ENCODE measurements at regions not wholly inside any gene's neighbourhood (a gene's known extent, or its start where the extent isn't known, plus 50 kb on each side); places are given as distances from the start of the nearest gene placed in this dataset.

DNA sequence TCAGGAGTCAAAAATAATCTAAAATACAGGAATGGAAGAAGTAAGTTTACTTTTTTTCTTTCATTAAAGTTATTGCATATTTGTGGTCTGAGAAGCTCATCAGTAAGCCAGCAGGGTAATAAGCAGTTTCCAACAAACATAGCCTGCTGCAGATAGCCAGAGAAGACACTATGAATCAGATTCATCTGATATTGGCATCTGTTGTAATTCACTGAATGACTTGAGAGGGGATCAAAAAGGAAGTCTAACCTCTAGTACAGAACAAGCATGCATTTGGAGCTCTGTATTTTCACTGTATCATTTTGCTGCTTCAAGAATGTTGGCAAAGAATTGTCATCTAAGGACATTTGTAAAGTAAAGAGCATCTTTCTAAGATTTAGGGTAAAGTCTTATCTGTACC, 53.8 kb upstream of the UFL1 start:
- no peak for TF ChIP-seq EZH2 (IDR thresholded peaks at IDR 0.05; ENCODE audit: low read length, unreplicated experiment)
- TF ChIP-seq, protein P1, sequence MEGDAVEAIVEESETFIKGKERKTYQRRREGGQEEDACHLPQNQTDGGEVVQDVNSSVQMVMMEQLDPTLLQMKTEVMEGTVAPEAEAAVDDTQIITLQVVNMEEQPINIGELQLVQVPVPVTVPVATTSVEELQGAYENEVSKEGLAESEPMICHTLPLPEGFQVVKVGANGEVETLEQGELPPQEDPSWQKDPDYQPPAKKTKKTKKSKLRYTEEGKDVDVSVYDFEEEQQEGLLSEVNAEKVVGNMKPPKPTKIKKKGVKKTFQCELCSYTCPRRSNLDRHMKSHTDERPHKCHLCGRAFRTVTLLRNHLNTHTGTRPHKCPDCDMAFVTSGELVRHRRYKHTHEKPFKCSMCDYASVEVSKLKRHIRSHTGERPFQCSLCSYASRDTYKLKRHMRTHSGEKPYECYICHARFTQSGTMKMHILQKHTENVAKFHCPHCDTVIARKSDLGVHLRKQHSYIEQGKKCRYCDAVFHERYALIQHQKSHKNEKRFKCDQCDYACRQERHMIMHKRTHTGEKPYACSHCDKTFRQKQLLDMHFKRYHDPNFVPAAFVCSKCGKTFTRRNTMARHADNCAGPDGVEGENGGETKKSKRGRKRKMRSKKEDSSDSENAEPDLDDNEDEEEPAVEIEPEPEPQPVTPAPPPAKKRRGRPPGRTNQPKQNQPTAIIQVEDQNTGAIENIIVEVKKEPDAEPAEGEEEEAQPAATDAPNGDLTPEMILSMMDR (conservative IDR thresholded peaks at IDR 0.05; ENCODE audit: low read depth, low read length), result no peak
- no peak for TF ChIP-seq EZH2phosphoT487 (IDR thresholded peaks at IDR 0.05; ENCODE audit: borderline replicate concordance, low read length)

Measured in PC-3 (cell line).